ENCODE measurements at regions not wholly inside any gene's neighbourhood (a gene's known extent, or its start where the extent isn't known, plus 50 kb on each side); places are given as distances from the start of the nearest gene placed in this dataset.

DNA sequence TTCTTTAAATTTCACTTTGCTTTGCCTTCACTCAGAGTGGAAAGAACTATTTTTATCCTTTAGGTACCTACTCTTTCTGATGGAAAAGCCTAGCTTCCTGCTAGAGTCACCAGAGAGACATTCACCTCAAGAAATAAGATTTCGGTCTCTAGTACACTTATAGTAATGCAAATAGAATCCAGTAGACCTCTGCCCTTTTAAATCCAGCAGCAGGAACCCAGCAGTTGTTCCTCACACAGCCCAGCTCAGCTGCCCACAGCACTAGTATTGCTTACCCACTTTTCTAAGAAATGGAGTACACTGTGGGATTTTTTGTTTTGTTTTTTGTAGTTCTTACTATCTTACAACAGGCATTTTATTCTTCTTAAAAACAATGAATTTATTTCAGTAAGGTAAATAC is 497.0 kb upstream of the CCDC54 start:
- H3K9ac ChIP-seq (ENCODE audit: extremely low read depth, low read length, poor library complexity, severe bottlenecking): no peak overlapping the region
- Mint-ChIP-seq H3K36me3 (ENCODE audit: low read depth) (peaks cover 2% of the 10 kb centered on the region), H3K4me3 (no peak overlapping the region), H3K9me3 (peaks cover 6% of the 10 kb centered on the region), H3K27me3 (ENCODE audit: insufficient read depth) (no peaks in the 10 kb centered on the region), H3K27ac (peak overlapping the region; percentile 71), H3K4me1 (peaks cover 5% of the 10 kb centered on the region)
- H3K4me1 ChIP-seq (ENCODE audit: control insufficient read depth, insufficient read depth, low read length): no peaks in the 10 kb centered on the region
- 83% methylated on average over 1 of the region's 1 CpG; no CpG with 5 or more reads in 1 of the 2 experiments for WGBS, 2 experiments (ENCODE audit: insufficient coverage in 1 of 2, insufficient read length in 1 of 2)
- H3K9me3 ChIP-seq (ENCODE audit: control insufficient read depth, low read length): peaks cover 6% of the 10 kb centered on the region
- no peak for DNase-seq
- H3K4me3 ChIP-seq (ENCODE audit: low read length): no peak overlapping the region
- TF ChIP-seq, protein P1, sequence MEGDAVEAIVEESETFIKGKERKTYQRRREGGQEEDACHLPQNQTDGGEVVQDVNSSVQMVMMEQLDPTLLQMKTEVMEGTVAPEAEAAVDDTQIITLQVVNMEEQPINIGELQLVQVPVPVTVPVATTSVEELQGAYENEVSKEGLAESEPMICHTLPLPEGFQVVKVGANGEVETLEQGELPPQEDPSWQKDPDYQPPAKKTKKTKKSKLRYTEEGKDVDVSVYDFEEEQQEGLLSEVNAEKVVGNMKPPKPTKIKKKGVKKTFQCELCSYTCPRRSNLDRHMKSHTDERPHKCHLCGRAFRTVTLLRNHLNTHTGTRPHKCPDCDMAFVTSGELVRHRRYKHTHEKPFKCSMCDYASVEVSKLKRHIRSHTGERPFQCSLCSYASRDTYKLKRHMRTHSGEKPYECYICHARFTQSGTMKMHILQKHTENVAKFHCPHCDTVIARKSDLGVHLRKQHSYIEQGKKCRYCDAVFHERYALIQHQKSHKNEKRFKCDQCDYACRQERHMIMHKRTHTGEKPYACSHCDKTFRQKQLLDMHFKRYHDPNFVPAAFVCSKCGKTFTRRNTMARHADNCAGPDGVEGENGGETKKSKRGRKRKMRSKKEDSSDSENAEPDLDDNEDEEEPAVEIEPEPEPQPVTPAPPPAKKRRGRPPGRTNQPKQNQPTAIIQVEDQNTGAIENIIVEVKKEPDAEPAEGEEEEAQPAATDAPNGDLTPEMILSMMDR (conservative IDR thresholded peaks at IDR 0.05): no peak
- no peaks in the 10 kb centered on the region for H3K27me3 ChIP-seq (ENCODE audit: control insufficient read depth, insufficient read depth, low read length, poor library complexity, severe bottlenecking)
- no peak overlapping the region for H3K27ac ChIP-seq (ENCODE audit: low read depth, low read length)
- H3K36me3 ChIP-seq (ENCODE audit: control insufficient read depth, insufficient read depth, low read length): no peaks in the 10 kb centered on the region

DNA sequence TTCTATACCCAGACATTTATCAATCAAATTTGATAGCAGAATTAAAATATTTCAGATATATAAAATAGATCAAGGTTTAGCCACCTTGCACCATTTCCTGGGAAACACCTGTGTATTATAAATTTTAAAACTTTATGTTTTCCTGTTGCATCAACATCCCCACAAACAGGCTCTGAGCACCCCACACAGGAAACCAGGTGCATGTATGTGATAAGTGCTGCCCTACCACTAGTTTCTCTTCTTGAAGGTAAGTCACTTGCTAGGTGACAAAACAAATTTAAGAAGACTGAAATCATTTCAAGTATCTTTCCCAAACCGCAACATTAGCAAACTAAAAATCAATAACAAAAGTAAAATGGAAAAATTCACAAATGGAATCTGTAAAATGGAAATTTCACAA is 496.1 kb upstream of the CCDC54 start:
- Histone ChIP-seq H3K9ac (ENCODE audit: extremely low read depth, low read length, poor library complexity, severe bottlenecking) (no peak overlapping the region), H3K4me1 (ENCODE audit: control insufficient read depth, insufficient read depth, low read length) (no peaks in the 10 kb centered on the region), H3K9me3 (ENCODE audit: control insufficient read depth, low read length) (peaks cover 13% of the 10 kb centered on the region), H3K27me3 (ENCODE audit: control insufficient read depth, insufficient read depth, low read length, poor library complexity, severe bottlenecking) (no peaks in the 10 kb centered on the region), H3K4me3 (ENCODE audit: low read length) (no peak overlapping the region), H3K36me3 (ENCODE audit: control insufficient read depth, insufficient read depth, low read length) (no peaks in the 10 kb centered on the region), H3K27ac (ENCODE audit: low read depth, low read length) (no peak overlapping the region)
- no peak overlapping the region for H3K27ac Mint-ChIP-seq
- H3K36me3 Mint-ChIP-seq (ENCODE audit: low read depth): peaks cover 5% of the 10 kb centered on the region
- no peak for DNase-seq
- H3K27me3 Mint-ChIP-seq (ENCODE audit: insufficient read depth): no peaks in the 10 kb centered on the region
- TF ChIP-seq, protein P1 (conservative IDR thresholded peaks at IDR 0.05): no peak
- peaks cover 5% of the 10 kb centered on the region for H3K4me1 Mint-ChIP-seq
- H3K9me3 Mint-ChIP-seq: peaks cover 14% of the 10 kb centered on the region
- no peak overlapping the region for H3K4me3 Mint-ChIP-seq
- 100% methylated on average over 1 of the region's 1 CpG; no CpG with 5 or more reads in 1 of the 2 experiments for WGBS, 2 experiments (ENCODE audit: insufficient coverage in 1 of 2, insufficient read length in 1 of 2)

DNA sequence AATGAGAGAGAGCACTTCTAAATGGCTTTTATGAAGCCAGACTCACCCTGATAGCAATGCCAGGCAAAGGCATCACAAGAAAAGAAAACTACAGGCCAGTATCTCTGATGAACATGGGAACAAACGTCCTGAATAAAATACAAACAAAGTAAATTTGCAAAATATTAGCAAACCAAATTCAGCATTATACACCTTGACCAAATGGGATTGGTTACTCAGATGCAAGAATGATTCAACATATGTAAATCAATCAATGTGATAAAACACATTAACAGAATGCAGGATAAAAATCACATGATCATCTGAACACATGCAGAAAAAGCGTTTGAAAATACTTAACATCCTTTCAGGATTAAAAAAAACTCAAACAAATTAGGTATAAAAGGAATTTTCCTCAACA is 494.9 kb upstream of the CCDC54 start:
- DNase-seq: no peak
- no peaks in the 10 kb centered on the region for H3K36me3 ChIP-seq (ENCODE audit: control insufficient read depth, insufficient read depth, low read length)
- Mint-ChIP-seq H3K36me3 (ENCODE audit: low read depth) (peaks cover 5% of the 10 kb centered on the region), H3K9me3 (peaks cover 19% of the 10 kb centered on the region), H3K27me3 (ENCODE audit: insufficient read depth) (no peaks in the 10 kb centered on the region), H3K4me1 (peaks cover 5% of the 10 kb centered on the region), H3K4me3 (no peak overlapping the region), H3K27ac (no peak overlapping the region)
- H3K27me3 ChIP-seq (ENCODE audit: control insufficient read depth, insufficient read depth, low read length, poor library complexity, severe bottlenecking): no peaks in the 10 kb centered on the region
- no peak overlapping the region for H3K27ac ChIP-seq (ENCODE audit: low read depth, low read length)
- H3K4me3 ChIP-seq (ENCODE audit: low read length): no peak overlapping the region
- TF ChIP-seq, protein P1 (conservative IDR thresholded peaks at IDR 0.05): no peak
- H3K9me3 ChIP-seq (ENCODE audit: control insufficient read depth, low read length): peaks cover 13% of the 10 kb centered on the region
- H3K9ac ChIP-seq (ENCODE audit: extremely low read depth, low read length, poor library complexity, severe bottlenecking): no peak overlapping the region
- no peaks in the 10 kb centered on the region for H3K4me1 ChIP-seq (ENCODE audit: control insufficient read depth, insufficient read depth, low read length)
- WGBS, 2 experiments (ENCODE audit: insufficient coverage in 1 of 2, insufficient read length in 1 of 2): 93 to 100% methylated on average over 1 to 2 of the region's 2 CpGs

All from endodermal cell (in vitro differentiated cells).